Superior temporal gyrus (tissue), 1 donor: ENCODE measurements at regions not wholly inside any gene's neighbourhood (a gene's known extent, or its start where the extent isn't known, plus 50 kb on each side); places are given as distances from the start of the nearest gene placed in this dataset.

ENCODE experiments used
- DNase-seq: peaks from one replicate; pipeline ENCODE4 v3.0.0-alpha.2; 2016; ENCODE audit errors: extremely low spot score

DNA sequence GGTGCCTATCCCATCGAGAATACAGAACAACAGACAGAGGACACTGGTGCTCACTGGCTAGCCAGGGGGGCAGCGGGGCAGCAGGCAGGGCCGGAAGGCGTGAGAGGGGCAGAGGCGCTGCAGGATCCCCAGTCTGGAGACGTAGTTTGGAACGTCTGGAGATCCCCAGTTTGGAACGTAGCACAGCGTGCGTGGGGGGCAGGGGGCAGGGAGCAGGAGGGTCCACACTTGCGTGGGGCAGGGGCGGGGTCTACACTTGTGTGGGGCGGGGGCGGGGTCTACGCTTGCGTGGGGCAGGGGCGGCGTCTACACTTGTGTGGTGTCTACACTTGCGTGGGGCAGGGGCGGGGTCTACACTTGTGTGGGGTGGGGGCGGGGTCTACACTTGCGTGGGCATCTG is 107.2 kb downstream of the DACT2 start:
- no peak for DNase-seq

DNA sequence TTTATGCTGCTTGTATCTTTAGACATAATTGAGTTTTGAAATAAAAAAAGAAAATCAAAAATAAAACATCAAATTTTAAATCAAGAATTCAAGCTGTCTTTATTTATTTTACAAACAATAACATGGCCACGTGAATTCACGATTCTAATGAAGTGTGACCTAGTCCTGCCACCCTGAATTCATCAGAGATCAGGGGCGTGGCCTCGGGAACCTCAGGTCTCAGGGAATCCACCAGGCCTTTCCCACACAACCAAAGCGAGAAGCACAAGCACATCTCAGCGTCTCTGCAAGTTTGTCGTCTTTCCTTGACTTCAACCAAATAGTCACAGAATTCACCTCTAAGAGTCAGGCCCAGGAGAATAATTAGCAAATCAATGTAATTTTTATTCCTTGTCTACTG is 107.9 kb downstream of the DACT2 start:
- DNase-seq, result no peak

DNA sequence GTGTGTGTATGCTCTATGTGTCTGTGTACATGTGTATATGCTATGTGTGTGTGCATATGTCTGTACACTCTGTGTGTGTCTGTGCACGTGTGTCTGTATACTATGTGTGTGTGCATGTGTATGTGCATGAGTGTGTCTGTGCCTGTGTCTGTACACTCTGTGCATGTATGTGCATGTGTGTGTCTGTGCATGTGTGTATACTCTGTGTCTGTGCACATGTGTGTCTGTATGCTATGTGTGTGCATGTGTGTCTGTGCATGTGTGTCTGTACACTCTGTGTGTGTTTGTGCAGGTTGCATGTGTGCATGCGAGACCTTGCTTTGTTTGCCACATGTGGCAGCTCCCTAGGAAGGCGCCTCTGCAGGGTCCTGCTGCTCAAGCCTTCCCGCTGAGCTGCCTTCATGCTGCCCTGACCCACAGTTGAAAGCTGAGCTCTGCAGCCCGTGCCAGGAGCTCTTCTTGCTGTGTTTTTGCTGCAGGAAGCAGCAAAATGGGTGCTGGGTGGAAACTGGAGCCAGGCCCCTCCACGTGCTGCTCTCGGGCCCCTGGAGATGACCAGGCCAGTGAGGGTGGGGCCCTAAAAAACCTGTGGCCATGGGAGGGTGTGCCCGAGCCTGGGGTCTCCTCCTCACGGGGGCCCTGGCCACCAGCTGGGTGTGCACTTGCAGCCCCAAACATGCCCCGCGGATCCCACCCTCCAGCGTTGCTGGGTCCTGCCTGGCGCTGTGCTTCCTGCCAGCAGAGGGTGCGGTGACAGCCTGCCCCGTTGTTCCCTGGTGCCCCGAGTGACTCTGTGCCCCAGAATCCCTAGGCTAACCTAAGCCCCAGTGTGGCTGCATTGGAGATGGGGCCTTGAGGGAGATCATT is 109.1 kb downstream of the DACT2 start:
- DNase-seq, result no peak

DNA sequence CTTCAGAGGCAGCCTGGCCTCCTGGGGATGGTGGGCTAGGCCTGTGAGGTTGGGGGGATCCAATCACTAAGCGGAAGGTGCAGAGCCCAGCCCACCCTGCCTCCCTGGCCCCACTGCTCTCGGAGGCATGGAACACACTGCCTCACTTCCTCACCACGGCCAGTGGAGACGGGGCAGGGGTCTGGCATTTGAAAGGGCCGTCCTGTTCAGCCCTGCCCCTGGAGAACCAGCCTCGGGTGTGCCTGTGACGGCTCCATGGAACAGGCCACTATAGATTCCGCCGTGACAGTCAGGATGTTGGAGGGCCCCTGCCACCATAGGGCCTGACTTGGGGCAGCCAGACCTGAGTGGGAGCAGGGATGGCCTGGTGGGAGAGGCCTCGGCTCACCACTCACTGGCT is 110.2 kb downstream of the DACT2 start:
- no peak for DNase-seq

DNA sequence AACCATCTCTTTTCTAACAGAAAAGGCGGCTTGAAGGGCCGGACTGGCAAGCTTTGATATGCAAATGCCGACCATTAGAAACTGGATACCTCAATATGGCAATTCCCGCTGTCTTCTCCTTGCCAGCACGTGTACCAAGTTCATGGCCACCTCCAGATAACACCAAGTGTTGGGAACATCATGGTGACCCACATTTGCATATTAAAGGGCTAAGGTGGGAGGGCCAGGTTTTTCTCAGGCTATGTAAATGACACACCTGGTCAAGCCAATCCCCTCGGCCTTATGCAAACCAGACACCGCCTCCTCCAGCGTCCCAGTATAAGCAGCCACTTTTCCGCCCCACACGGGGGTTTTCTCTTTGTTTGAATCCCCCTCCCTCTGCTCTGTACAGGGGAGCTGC is 110.7 kb downstream of the DACT2 start:
- no peak for DNase-seq

DNA sequence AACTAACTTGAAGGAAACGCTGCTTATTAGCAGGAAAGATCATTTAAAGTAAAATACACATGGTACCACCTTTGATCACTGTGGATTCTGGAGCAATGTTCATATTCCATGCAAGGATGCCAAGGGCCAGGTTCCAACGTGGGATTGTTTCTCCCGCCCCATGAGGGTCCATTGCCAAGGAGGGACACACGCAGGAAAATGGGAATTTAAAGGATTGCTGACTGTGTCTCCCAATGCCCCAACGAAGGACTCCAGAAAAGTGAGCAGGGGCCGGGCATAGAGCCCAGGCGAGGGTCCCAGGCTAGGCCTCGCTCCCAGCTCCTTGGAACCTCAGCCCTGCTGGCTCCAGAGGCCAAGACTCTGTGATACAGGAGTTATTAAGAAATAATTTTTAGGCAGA is 111.2 kb downstream of the DACT2 start:
- DNase-seq, result no peak

DNA sequence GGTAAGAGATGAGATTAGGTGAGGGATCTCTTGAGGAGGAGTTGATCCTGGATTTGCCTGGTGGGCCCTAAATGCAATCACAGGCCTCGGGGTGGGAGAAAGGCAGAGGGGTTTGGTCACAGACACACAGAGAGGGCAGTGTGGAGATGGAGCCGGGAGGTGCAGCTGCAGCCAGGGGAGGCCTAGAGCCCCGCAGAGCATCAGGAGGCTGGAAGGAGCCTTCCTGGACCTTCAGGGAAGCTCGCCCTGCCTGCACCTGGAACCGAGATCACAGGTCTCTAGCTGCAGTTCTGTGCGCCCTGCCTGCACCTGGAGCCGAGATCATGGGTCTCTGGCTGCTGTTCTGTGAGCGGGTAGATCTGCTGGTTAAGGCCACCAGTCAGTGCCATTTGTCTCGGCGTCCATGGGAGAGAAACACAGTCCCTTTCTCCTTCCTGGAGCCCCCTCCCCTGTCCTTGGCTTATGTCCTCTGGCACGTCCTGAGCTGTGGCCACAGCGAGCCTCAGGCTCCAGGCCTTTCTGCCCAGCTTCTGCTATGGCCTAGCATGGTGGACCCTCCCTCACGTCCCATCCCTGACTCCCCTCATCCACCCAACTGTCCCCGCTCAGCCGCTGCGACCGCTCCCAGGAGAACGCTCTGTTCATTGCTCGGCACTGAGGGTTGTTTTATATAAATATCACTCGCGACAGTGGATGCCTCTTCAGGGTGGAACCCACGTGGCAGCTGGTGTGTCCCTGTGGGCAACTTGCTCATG is 112.0 kb downstream of the DACT2 start:
- DNase-seq, result no peak

DNA sequence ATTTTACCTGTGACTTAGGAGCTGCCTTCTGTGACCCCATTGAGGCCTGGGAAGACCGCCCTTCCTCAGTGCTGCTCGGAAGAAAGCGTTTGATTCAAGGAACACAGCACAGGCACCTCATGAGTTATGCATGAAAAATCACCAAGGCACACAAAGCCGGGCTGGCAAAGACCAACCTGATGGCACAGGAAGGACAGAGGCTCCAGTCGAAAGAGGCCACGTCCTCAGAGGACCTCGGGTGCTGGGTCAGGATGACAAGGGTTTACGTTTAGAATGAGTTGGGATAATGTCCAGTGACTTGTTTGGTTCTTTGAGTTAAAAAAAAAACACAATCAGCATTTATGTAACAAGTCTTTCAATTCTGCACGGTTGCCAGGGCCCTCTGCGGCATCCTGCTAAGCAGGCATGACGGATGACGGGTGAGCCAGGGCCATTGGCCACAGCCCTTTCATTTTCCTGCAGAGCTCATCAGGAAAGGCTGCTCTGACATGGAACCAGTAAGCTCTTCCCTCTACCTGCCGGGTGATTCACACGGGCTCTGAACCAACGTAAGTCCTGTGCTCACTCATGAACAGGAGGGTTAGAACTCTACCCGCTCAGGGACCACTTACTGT is 112.8 kb downstream of the DACT2 start:
- DNase-seq, result no peak

DNA sequence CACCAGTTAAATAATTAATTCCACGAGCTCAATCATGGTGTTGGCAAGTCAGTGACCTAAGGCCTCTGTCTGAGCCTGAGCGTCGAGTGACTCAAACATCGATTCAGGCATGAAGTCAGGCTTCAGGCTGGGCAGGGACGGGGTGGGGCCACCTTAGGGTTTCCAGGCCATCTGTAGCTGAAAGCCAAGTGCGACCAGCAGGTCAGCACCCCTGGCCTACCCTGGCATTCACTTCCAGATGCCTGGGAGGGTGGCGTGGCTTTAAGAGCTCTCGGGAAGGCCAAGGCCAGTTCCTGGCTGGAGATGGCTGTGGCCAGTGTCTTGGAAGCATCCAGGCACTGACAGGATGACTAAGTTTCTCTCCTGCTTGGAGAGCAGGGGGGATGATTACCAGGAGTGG is 113.4 kb downstream of the DACT2 start:
- DNase-seq, result no peak

DNA sequence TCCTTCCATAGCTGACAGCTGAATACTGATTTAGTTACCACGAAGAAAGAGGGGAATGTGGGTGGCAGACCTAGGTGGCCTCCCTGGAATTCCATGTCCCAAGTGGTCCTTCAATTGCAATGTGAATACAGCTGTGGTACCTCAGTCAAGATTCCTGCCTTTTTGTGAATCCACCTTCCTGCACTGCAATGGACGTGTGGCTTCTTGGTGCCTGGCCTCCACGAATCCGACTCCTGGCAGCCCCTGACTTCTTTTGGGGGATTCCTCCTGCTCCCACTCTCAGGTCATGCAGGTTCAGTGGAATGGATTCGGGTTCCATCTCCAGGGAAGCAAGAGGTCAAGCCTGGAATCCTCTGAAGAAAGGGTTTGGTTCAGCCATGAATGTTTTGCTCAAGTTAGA is 117.8 kb downstream of the DACT2 start:
- DNase-seq, result no peak

DNA sequence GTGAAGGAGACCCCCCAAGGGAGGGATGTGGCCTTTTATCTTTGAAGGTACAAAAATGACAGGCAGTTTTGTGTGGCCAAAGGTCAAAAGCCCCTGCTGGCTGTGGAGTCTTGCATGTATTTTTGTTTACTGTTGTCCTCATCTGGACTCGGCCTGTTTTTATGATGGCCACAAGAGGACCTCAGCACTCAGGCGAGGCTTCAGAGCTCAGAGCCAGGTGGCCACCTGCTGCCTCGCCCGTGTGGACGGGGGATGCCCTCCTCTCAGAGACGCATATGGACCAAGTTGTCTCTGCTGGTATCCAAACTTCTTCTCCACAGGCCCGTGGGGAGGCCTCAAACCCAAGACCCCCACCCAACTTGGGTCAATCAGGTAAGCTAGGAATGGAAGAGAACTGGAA is 118.2 kb downstream of the DACT2 start:
- DNase-seq, result no peak

DNA sequence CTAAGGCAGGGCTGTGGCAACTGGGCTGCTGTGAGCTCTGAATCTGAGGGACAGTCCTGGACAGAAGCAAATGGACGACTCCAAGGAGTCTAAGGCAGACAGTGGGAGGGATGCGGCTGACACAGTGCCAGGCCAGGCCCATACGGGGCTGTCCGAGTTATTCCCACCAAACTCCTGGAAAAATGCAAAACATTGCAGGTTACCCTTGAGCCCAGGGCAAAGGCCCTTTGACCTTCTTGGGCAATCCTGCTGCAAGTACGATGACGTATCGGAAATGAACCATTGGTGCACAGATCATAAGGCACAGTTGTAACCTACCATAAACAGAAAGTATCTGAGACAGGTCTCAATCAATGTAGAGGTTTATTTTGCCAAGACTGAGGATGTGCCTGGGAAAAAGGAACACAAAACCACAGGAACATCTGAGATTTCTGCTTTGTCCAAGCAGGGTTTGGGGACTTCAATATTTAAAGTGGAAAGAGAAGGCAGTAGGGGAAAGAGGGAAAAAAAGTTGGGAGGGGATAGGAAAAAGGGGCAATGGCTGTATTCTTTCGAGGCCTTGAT is 118.9 kb downstream of the DACT2 start:
- no peak for DNase-seq

DNA sequence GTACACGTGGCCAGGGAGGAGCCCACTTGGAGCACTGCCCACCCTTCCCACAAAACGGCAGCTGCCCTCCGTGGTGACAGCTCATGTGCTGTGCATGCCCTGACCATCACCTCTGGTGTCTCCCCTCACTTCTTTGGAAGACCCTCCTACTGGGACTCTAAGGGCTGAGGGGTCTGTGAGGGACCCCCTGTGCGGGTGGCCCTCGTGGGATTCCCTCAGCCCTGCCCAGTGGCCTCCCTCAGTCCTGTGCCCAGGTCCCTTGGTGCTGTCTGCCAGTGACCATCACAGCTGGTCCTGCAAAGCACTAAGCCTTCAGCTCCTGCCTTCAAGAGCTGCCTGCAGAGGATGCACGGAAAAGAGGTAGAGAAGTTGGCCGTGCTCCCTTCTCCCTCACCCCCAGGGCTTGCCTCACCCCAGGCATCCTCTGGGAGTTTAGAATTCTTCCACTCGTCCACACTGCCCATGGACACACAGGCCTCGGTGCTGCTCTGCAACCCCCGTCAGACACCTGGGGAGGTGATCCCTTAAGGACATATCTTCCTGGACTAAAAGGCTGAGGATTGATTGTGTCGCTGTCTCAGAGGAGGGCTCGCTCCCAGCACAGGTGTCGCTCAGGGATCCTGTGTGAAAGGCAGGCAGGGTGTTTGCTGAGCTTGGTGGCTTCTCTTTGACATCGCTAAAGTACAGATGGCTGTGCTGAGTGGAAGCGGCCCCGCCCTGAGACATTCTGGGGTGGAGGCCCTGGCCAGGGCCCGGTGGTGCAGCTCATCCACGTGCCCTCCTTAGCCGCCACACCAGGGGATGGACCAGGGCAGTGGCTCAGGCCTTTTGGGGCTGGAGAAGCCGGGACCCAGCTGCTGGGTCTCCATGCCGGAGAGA is 119.5 kb upstream of the FRMD1 start:
- DNase-seq, result no peak

DNA sequence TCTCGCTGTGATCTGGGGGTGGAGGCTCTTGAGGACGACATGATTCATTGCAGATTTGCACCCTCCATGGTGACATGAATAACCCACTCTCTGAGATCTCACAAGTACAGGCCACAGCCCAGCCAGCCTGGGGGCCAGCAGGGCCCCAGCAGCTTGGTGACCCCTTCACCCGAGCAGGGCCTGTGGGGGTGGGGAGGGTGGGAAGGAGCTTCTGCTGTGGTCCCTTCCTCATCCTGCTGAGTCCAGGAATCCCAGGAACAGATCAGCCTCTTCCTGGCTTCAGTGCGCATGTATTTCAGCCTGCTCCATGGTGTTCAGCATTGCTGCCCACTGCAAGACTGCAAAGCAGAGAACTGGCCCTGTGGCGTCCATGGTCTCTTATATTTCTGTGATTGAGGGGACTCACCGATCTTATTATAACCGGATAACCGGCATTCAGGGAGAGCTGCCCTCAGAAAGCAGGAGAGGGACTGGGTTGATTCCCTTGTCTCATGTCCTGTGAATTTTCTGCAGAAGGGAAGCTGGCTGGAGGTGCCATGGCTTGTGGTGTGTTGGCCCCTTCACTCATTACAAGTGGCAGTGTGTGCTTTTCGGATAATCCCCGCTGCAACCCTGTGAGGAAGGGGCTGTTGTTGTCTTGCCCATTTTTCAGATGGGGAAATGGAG is 118.8 kb upstream of the FRMD1 start:
- no peak for DNase-seq

DNA sequence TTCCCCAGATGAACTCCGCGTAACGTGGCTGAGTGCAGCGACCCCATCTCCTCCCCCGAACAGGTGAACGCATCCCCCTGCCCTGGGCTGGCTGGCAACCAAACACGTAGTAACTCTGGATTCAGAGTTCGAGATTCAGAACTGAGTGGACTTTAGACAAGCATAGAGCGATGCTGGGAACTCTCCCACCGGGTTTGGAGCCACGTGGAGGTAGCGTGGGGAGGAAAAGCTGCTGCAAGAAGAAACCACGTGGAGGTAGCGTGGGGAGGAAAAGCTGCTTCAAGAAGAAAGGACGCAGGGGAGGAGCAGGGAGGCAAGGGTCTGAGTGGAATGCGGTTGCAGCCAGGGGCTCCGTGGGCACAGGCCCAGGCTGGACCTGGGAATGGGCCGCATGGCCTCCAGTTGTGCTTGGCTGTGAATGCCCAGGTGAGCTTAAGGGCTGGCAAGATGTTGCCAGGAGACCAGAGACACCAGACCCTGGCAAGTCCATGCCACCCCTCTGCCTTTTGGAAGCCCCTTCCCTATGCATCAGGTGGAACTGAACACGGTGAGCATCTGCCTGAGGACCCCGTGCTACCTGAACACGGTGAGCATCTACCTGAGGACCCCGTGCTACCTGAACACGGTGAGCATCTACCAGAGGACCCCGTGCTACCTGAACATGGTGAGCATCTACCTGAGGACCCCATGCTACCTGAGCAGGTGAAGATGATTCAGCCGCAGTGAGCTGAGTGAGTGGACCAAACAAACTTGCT is 118.0 kb upstream of the FRMD1 start:
- no peak for DNase-seq

DNA sequence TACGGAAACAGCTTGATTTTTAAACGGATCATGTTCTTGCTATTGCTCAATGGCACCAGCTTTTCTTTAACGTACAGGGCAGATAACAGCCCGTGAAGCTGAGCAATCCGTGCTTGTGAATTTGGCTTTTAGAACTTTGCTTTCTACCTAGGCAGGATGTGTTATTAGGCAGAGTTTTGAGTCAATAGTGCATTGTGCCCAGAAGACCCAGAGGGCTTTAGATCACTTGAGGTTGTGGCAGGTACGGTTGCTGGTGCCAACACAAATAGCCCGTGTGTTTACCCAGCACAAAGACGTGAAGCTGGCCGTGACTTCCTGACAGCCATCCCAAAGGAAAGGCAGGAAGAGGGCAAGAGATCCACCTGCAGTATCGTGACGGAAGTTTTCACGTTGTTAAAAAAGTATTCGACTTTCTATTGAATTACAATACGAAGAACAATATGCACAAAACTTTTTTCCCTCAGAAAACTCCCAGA is 117.4 kb upstream of the FRMD1 start:
- no peak for DNase-seq

DNA sequence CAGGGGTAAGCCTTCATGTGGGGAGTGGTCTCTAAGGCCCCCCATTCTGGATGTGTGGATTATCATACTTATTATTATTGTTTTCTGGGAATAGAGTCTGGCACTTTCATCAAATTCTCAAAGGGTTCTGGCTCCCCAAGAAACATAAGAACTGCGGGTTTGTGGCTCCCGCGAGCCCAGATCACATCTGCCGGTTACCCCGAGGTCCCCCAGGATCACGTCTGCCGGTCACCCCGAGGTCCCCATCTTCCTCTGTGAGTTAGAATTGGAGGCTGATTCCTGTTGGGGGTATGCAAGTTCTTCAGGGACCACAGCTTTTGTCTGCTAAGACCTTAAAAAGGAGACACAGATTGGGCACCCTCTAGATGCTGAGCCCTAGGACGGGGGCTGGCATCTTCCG is 116.7 kb upstream of the FRMD1 start:
- no peak for DNase-seq

DNA sequence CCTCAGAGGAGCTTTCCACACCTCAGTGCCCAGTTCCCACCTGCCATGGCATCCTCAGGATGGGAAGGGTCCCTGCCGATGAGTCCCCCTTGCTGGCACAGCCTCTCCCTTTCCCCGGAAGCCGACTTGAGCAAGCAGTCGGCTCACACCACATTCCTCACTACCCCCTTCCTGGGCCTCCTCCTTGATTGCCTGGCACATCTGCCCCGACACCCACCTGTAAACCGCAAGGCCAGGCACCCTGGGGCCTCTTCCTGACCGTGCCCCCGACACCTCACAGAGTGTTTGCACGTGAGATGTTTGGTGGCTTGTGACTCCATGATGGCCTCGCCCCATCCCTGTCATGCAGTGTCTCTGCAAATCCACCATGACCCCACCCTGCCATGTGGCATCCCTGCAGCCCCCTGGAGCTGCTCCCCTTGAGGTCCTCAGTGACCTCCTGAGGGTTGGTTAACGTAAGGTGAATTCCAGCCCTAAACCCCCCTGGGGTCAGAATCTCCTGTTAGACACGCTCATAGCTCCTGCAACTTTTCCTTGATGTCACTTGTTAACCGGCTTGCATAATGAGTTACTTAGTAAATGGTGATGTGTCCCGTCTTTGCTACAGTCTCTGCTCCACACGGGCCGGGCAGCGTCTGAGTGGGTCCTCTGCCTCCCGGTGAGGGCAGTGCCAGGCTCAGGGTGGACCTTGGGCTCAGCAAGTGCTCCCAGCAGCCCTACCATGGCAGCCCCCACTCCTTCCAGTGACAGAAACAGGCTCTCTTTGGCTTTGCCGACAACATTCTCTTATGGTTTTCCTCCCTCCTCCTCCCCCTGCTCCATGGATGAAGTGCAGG is 115.9 kb upstream of the FRMD1 start:
- no peak for DNase-seq
